GM12878 (cell line): ENCODE measurements at regions not wholly inside any gene's neighbourhood (a gene's known extent, or its start where the extent isn't known, plus 50 kb on each side); places are given as distances from the start of the nearest gene placed in this dataset.

ENCODE experiments used
- ATAC-seq: fragments of 200-7000 bp; cut with Tn5 transposase; 3 replicates; pipeline ENCODE4 v1.9.1; 2020; ENCODE audit warnings: mild to moderate bottlenecking, moderate library complexity
- BruUV-seq: library from RNA; stranded (reverse); fragments of 400-500 nt; replicated peaks from 2 replicates; lab custom pipeline; 2021; lab: Mats Ljungman, UMichigan
- CTCF ChIA-PET: fragments of 300-600 bp; sonication (Branson Sonifier 250); formaldehyde crosslinking; extraction: SDS; loops from one replicate; lab custom pipeline; 2021; ENCODE audit warnings: inconsistent platforms; lab: Yijun Ruan, JAX
- POLR2A ChIA-PET: fragments of 350-600 bp; formaldehyde crosslinking; extraction: SDS; loops from one replicate; lab custom pipeline; 2021; ENCODE audit warnings: inconsistent platforms; lab: Charles Lee
- RAD21 ChIA-PET: fragments of 300-600 bp; sonication (Branson Sonifier 250); formaldehyde crosslinking; loops from one replicate; lab custom pipeline; 2023; ENCODE audit warnings: antibody characterized with exemption; ENCODE audit not compliant: unreplicated experiment; lab: Charles Lee
- SMC1A ChIA-PET: fragments of 300-600 bp; sonication (Branson Sonifier 250); formaldehyde crosslinking; loops from one replicate; lab custom pipeline; 2023; ENCODE audit not compliant: unreplicated experiment, uncharacterized antibody; lab: Charles Lee
- DNase-seq: peaks from one replicate; pipeline ENCODE4 v3.0.0-alpha.2; 2011; ENCODE audit warnings: low read depth, low spot score
- FAIRE-seq: peaks from 3 replicates; lab custom pipeline; 2011; peaks lifted over from hg19 to GRCh38; lab: Jason Lieb, UNC
- H2AFZ ChIP-seq: 2 replicates; pipeline ENCODE4 v1.6.0; 2011; ENCODE audit warnings: low read depth, low read length, control low read depth; ENCODE audit not compliant: control insufficient read depth
- H3K27ac ChIP-seq: 2 replicates; pipeline ENCODE4 v1.5.1; 2011; ENCODE audit warnings: control low read depth; ENCODE audit not compliant: control insufficient read depth, insufficient read depth
- H3K27me3 ChIP-seq, 2 experiments: replicated peaks in 1 of 2; 2 replicates each; pipeline versions ENCODE4 v1.6.0 to v1.6.1; 2011; ENCODE audit warnings: low read length in 1 of 2; ENCODE audit not compliant: control insufficient read depth in 2 of 2, insufficient read depth in 2 of 2
- H3K36me3 ChIP-seq, 2 experiments: 2 replicates each; pipeline ENCODE4 v1.5.1; 2011; ENCODE audit warnings: low read length in 1 of 2; ENCODE audit not compliant: control insufficient read depth in 2 of 2, insufficient read depth in 2 of 2
- H3K4me1 ChIP-seq: 2 replicates; pipeline ENCODE4 v1.6.1; 2011; ENCODE audit warnings: mild to moderate bottlenecking, low read length, moderate library complexity, mixed read lengths; ENCODE audit not compliant: control insufficient read depth, insufficient read depth
- H3K4me2 ChIP-seq: 2 replicates; pipeline ENCODE4 v1.6.0; 2011; ENCODE audit warnings: control low read depth; ENCODE audit not compliant: control insufficient read depth, insufficient read depth
- H3K4me3 ChIP-seq: fragments of 200-600 bp; sonication (generic); 2 replicates; pipeline ENCODE4 v1.5.1; 2016
- H3K79me2 ChIP-seq: 2 replicates; pipeline ENCODE4 v1.6.0; 2011; ENCODE audit warnings: low read length; ENCODE audit not compliant: control insufficient read depth, insufficient read depth
- H3K9ac ChIP-seq: 2 replicates; pipeline ENCODE4 v1.8.0; 2011; ENCODE audit warnings: low read length, control low read depth, mixed read lengths; ENCODE audit not compliant: control insufficient read depth, insufficient read depth
- H3K9me3 ChIP-seq: replicated peaks from 3 replicates; pipeline ENCODE4 v1.5.1; 2011; ENCODE audit warnings: mild to moderate bottlenecking, low read length; ENCODE audit not compliant: control insufficient read depth, insufficient read depth
- H4K20me1 ChIP-seq: 2 replicates; pipeline ENCODE4 v1.6.0; 2011; ENCODE audit not compliant: control insufficient read depth, insufficient read depth
- CEBPB ChIP-seq, 2 experiments: fragments of 150-350 bp in 1 of 2; IDR thresholded peaks; 2 replicates each; pipeline ENCODE4 v1.6.1; 2012 to 2014; ENCODE audit warnings: low read depth in 2 of 2, low read length in 2 of 2, borderline replicate concordance in 1 of 2, inconsistent platforms in 1 of 2
- JUND ChIP-seq: IDR thresholded peaks from 2 replicates; pipeline ENCODE4 v1.6.1; 2012; ENCODE audit warnings: low read depth, mild to moderate bottlenecking, low read length, improper control_type of control experiment, moderate library complexity
- KDM1A ChIP-seq: fragments of 200-600 bp; sonication (generic); IDR thresholded peaks from 2 replicates; pipeline ENCODE4 v1.6.1; 2016; ENCODE audit warnings: borderline replicate concordance
- NBN ChIP-seq: fragments of 450-650 bp; IDR thresholded peaks from 2 replicates; pipeline ENCODE4 v1.6.1; 2016
- SPI1 ChIP-seq: IDR thresholded peaks from 2 replicates; pipeline ENCODE4 v1.6.1; 2011; ENCODE audit warnings: low read depth, mild to moderate bottlenecking, low read length, moderate library complexity, borderline replicate concordance; ENCODE audit not compliant: insufficient read depth
- USF2 ChIP-seq: IDR thresholded peaks from 2 replicates; pipeline ENCODE4 v1.6.1; 2011; ENCODE audit warnings: low read depth, low read length, improper control_type of control experiment, borderline replicate concordance
- WGBS: methylation state at CpG from one replicate; pipeline ENCODE4 v1.1.6; 2016; ENCODE audit warnings: low lambda C conversion rate; ENCODE audit not compliant: insufficient replicate concordance, insufficient coverage; ENCODE audit errors: missing lambda C conversion rate; 5-methylcytosine and 5-hydroxymethylcytosine counted together
- in situ Hi-C: fragments of 300-500 bp; cut with MboI; formaldehyde crosslinking; loops from 9 replicates; pipeline ENCODE4 v1.14.3; 2018; ENCODE audit warnings: mixed read lengths
- intact Hi-C: fragments of 100-400 bp; cut with micrococcal nuclease; formaldehyde crosslinking; loops from one replicate; pipeline ENCODE4 v1.14.2; 2022; ENCODE audit not compliant: unreplicated experiment
- TF ChIP-seq, protein P1 (sequence below): fragments of 450-650 bp; IDR thresholded peaks from 2 replicates; pipeline ENCODE4 v1.6.1; 2014; ENCODE audit warnings: mild to moderate bottlenecking

GRCh38 chr15:95425859-95426258 is 904.6 kb upstream of the NR2F2 start:
- no peaks in the 10 kb centered on the region for H3K79me2 ChIP-seq
- FAIRE-seq (no peak), DNase-seq (no peak)
- ChIA-PET RAD21 (interaction anchor here (1.5 kb wide), 1 partner anchor 12 kb away, joined by 4 read pairs; no protein-coding TSS in a partner anchor), POLR2A (no interaction called here)
- WGBS = 31% methylated on average over 1 of the region's 1 CpG
- no peaks in the 10 kb centered on the region for H3K27me3 ChIP-seq
- in situ Hi-C loops = no loop called here
- H3K27ac ChIP-seq = no peak overlapping the region
- H3K4me1 ChIP-seq = no peaks in the 10 kb centered on the region
- H3K9ac ChIP-seq = no peak overlapping the region
- no peak overlapping the region for H2AFZ ChIP-seq
- intact Hi-C loops = no loop called here
- TF ChIP-seq CEBPB (IDR thresholded peaks at IDR 0.05; ENCODE audit: borderline replicate concordance in 1 of 2, low read depth in 2 of 2, low read length in 2 of 2) (no peak), NBN (no peak), KDM1A (no peak), SPI1 (no peak), JUND (no peak), USF2 (no peak)
- TF ChIP-seq, protein P1, sequence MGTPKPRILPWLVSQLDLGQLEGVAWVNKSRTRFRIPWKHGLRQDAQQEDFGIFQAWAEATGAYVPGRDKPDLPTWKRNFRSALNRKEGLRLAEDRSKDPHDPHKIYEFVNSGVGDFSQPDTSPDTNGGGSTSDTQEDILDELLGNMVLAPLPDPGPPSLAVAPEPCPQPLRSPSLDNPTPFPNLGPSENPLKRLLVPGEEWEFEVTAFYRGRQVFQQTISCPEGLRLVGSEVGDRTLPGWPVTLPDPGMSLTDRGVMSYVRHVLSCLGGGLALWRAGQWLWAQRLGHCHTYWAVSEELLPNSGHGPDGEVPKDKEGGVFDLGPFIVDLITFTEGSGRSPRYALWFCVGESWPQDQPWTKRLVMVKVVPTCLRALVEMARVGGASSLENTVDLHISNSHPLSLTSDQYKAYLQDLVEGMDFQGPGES = no peak
- TF ChIP-seq, all 136 proteins: peak for 0
- no peaks in the 10 kb centered on the region; the same call in 2 of the 3 replicates for H3K9me3 ChIP-seq
- ChIA-PET CTCF (interaction anchor here (1.2 to 1.6 kb wide), 2 partner anchors 9 to 11 kb away, joined by 3 to 4 read pairs; no protein-coding TSS in a partner anchor), SMC1A (interaction anchor here (0.6 to 1.2 kb wide), 4 partner anchors 12 to 180 kb away, joined by 3 read pairs; no protein-coding TSS in a partner anchor)
- ATAC-seq = no peak
- H4K20me1 ChIP-seq = no peaks in the 10 kb centered on the region
- no peak overlapping the region for H3K4me2 ChIP-seq
- BruUV-seq = no TSS peak
- no peak overlapping the region for H3K4me3 ChIP-seq
- no peaks in the 10 kb centered on the region for H3K36me3 ChIP-seq
